Peyer's patch (tissue), 4 donors: ENCODE measurements at regions not wholly inside any gene's neighbourhood (a gene's known extent, or its start where the extent isn't known, plus 50 kb on each side); places are given as distances from the start of the nearest gene placed in this dataset.

Source experiments
- DNase-seq, 3 donors: peaks; one replicate each; pipeline ENCODE4 v3.0.0-alpha.2; 2017 to 2019
- H3K27ac ChIP-seq, 4 donors: fragments of 200-600 bp; sonication (generic); one replicate each; pipeline ENCODE4 v1.5.1; 2016 to 2019
- H3K27me3 ChIP-seq, 2 donors: fragments of 200-600 bp; sonication (generic); one replicate each; pipeline ENCODE4 v1.5.1; 2019
- H3K36me3 ChIP-seq, 3 donors: fragments of 200-600 bp; sonication (generic); one replicate each; pipeline ENCODE4 v1.5.1; 2016 to 2019
- H3K4me1 ChIP-seq, 4 donors: fragments of 200-600 bp; sonication (generic); one replicate each; pipeline ENCODE4 v1.5.1; 2016 to 2019
- H3K4me3 ChIP-seq, 4 donors: fragments of 200-600 bp; sonication (generic); 1 replicate in 3 of 4; 2 replicates in 1 of 4; pipeline ENCODE4 v1.5.1; 2016 to 2019; ENCODE audit warnings: mild to moderate bottlenecking in 1 of 4
- H3K9me3 ChIP-seq, 4 donors: fragments of 200-600 bp; sonication (generic); one replicate each; pipeline ENCODE4 v1.5.1; 2016 to 2019; ENCODE audit warnings: mild to moderate bottlenecking in 1 of 4
- CTCF ChIP-seq, 6 experiments: fragments of 450-650 bp in 4 of 6; fragments of 200-600 bp in 2 of 6; sonication (generic) in 1 of 6; IDR thresholded peaks; one replicate each; pipeline ENCODE4 v1.5.1; 2017 to 2019; ENCODE audit warnings: antibody characterized with exemption in 6 of 6, mild to moderate bottlenecking in 3 of 6, moderate library complexity in 1 of 6
- POLR2A ChIP-seq, 2 donors: fragments of 450-650 bp; IDR thresholded peaks; one replicate each; pipeline ENCODE4 v1.5.1; 2017; ENCODE audit warnings: antibody characterized with exemption in 2 of 2, mild to moderate bottlenecking in 2 of 2, moderate library complexity in 2 of 2

DNA sequence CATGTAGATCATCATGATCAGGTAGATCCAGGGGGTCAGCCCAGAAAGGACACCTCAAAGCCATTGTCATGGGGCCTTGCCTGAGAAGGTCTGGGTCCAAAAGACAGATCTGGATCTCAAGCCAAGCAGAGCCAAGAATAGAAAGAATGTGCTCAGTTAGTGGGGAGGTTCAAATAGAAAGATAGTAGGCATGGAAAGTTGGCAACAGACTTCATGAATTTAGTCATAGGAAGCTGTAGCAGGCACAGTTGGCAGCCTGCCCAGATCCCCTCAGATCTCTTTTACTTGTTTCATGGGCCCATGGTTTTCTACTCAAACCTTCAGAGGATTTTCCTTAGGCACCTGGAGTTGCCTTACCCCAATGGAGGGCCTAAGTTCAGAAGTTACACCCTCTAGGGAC, 767.0 kb downstream of the SLC4A3 start:
- Histone ChIP-seq H3K9me3 (no peaks in the 10 kb centered on the region), H3K4me3 (no peak overlapping the region), H3K36me3 (no peaks in the 10 kb centered on the region), H3K4me1 (no peaks in the 10 kb centered on the region), H3K27ac (no peak overlapping the region), H3K27me3 (no peaks in the 10 kb centered on the region)
- no peak for DNase-seq
- no peak for TF ChIP-seq CTCF (IDR thresholded peaks at IDR 0.05)
- no peak for TF ChIP-seq POLR2A (IDR thresholded peaks at IDR 0.05)

- Histone ChIP-seq H3K4me1 (no peaks in the 10 kb centered on the region), H3K9me3 (no peaks in the 10 kb centered on the region), H3K36me3 (no peaks in the 10 kb centered on the region), H3K4me3 (no peak overlapping the region), H3K27ac (no peak overlapping the region), H3K27me3 (no peaks in the 10 kb centered on the region)
- DNase-seq, result no peak
- TF ChIP-seq CTCF (IDR thresholded peaks at IDR 0.05), result no peak
- no peak for TF ChIP-seq POLR2A (IDR thresholded peaks at IDR 0.05)
Measured at GRCh38 chr2:220396287-220396686, 768.9 kb downstream of the SLC4A3 start.

DNA sequence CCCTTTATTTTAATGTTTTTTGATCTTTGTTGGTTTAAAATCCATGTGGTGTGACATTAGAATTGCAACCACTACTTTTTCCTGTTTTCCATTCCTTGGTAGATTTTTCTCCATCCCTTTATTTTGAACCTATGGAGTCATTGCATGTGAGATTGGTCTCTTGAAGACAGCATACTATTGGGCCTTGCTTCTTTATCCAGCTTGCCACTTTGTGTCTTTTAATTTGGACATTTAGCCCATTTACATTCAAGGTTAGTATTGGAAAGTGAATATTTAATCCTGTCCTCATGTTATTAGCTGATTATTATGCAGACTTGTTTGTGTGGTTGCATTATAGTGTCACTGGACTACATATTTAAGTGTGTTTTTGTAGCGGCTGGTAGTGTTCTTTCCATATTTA, 782.9 kb downstream of the SLC4A3 start:
- no peak overlapping the region for H3K4me3 ChIP-seq
- H3K27ac ChIP-seq, result no peak overlapping the region
- TF ChIP-seq POLR2A (IDR thresholded peaks at IDR 0.05), result no peak
- no peak for TF ChIP-seq CTCF (IDR thresholded peaks at IDR 0.05)
- DNase-seq, result no peak
- H3K4me1 ChIP-seq, result no peaks in the 10 kb centered on the region
- H3K36me3 ChIP-seq, result no peaks in the 10 kb centered on the region
- H3K9me3 ChIP-seq, result peaks cover 0 to 3% (median 0%) of the 10 kb centered on the region in 4 donors
- no peaks in the 10 kb centered on the region for H3K27me3 ChIP-seq

DNA sequence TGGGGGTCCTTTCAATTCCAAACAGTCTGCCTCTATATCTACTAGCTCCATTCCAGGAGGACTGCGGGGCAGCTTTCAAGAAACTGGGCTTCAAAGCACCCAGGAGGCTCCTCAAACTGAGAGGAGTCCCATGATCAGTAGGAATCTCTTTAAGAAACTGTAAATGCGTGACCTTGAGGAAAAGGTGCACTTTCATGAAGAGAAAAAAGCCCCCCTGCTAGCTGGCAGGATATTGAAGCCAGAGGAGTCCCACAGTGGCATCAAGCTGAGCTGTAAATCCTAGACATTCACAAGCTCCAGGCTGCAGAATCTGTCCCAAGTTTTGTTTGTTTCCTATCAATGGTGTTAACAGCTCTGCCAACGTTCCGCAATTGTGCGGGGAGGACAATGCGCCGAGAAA, 790.1 kb downstream of the SLC4A3 start:
- Histone ChIP-seq H3K36me3 (no peaks in the 10 kb centered on the region), H3K27me3 (no peaks in the 10 kb centered on the region), H3K4me3 (no peak overlapping the region), H3K27ac (no peak overlapping the region), H3K9me3 (no peaks in the 10 kb centered on the region), H3K4me1 (no peaks in the 10 kb centered on the region)
- no peak for DNase-seq
- TF ChIP-seq POLR2A (IDR thresholded peaks at IDR 0.05) (no peak), CTCF (IDR thresholded peaks at IDR 0.05) (no peak)

- H3K27me3 ChIP-seq, result no peaks in the 10 kb centered on the region
- no peak for DNase-seq
- H3K27ac ChIP-seq, result no peak overlapping the region
- no peaks in the 10 kb centered on the region for H3K4me1 ChIP-seq
- no peak for TF ChIP-seq CTCF (IDR thresholded peaks at IDR 0.05)
- TF ChIP-seq POLR2A (IDR thresholded peaks at IDR 0.05), result no peak
- H3K36me3 ChIP-seq, result no peaks in the 10 kb centered on the region
- no peaks in the 10 kb centered on the region for H3K9me3 ChIP-seq
- H3K4me3 ChIP-seq, result no peak overlapping the region
Measured at GRCh38 chr2:220419647-220420046, 792.2 kb downstream of the SLC4A3 start.

- Histone ChIP-seq H3K4me3 (no peak overlapping the region), H3K4me1 (no peaks in the 10 kb centered on the region), H3K27ac (no peak overlapping the region), H3K27me3 (no peaks in the 10 kb centered on the region), H3K36me3 (no peaks in the 10 kb centered on the region), H3K9me3 (no peaks in the 10 kb centered on the region)
- DNase-seq, result no peak
- TF ChIP-seq CTCF (IDR thresholded peaks at IDR 0.05), result no peak
- no peak for TF ChIP-seq POLR2A (IDR thresholded peaks at IDR 0.05)
Measured at GRCh38 chr2:220420820-220421219, 793.4 kb downstream of the SLC4A3 start.
